T-cell (primary cell): ENCODE measurements at regions not wholly inside any gene's neighbourhood (a gene's known extent, or its start where the extent isn't known, plus 50 kb on each side); places are given as distances from the start of the nearest gene placed in this dataset.

Experiments
- ATAC-seq, 4 experiments: fragments of 200-7000 bp in 3 of 4; fragments of 150-1000 bp in 1 of 4; cut with Tn5 transposase; replicated peaks in 1 of 4; 1 replicate in 3 of 4; 2 replicates in 1 of 4; pipeline ENCODE4 v1.10.0; 2021; ENCODE audit warnings: moderate library complexity in 3 of 4, mild to moderate bottlenecking in 2 of 4, moderate number of reproducible peaks in 1 of 4
- CTCF ChIA-PET, 2 donors: fragments of 300-600 bp; sonication (Branson Sonifier 250); formaldehyde crosslinking; loops; one replicate each; lab custom pipeline; 2022; ENCODE audit warnings: antibody characterized with exemption in 2 of 2; lab: Charles Lee
- POLR2A ChIA-PET, 2 donors: fragments of 300-600 bp; sonication (Branson Sonifier 250); formaldehyde crosslinking; loops; one replicate each; lab custom pipeline; 2022; ENCODE audit warnings: antibody characterized with exemption in 2 of 2; lab: Charles Lee
- DNase-seq, 35 experiments: peaks; one replicate each; pipeline versions ENCODE4 v3.0.0 to v3.0.0-alpha.2; 2013 to 2023
- H3K27ac ChIP-seq: one replicate; pipeline ENCODE4 v1.5.1; 2013; ENCODE audit warnings: low read length
- H3K27me3 ChIP-seq, 2 experiments: replicated peaks in 1 of 2; 1 replicate in 1 of 2; 2 replicates in 1 of 2; pipeline versions ENCODE4 v1.6.1 to v1.7.0; 2013; ENCODE audit warnings: low read length in 1 of 2, mixed read lengths in 1 of 2; ENCODE audit not compliant: control insufficient read depth in 2 of 2, insufficient read depth in 2 of 2; ENCODE audit errors: extremely low read depth in 1 of 2
- H3K36me3 ChIP-seq, 2 donors: 1 replicate in 1 of 2; 2 replicates in 1 of 2; pipeline versions ENCODE4 v1.6.1 to v1.7.0; 2013; ENCODE audit warnings: low read length in 1 of 2; ENCODE audit not compliant: control insufficient read depth in 2 of 2, insufficient read depth in 1 of 2; ENCODE audit errors: extremely low read depth in 1 of 2
- H3K4me1 ChIP-seq, 2 experiments: 1 replicate in 1 of 2; 2 replicates in 1 of 2; pipeline versions ENCODE4 v1.6.1 to v1.7.0; 2013; ENCODE audit warnings: low read length in 2 of 2, mixed read lengths in 1 of 2; ENCODE audit not compliant: insufficient read depth in 2 of 2, control insufficient read depth in 1 of 2; ENCODE audit errors: extremely low read depth in 1 of 2
- H3K4me3 ChIP-seq, 2 donors: 1 replicate in 1 of 2; 2 replicates in 1 of 2; pipeline versions ENCODE4 v1.5.1 to v1.7.0; 2013; ENCODE audit warnings: mild to moderate bottlenecking in 2 of 2, low read length in 1 of 2, moderate library complexity in 1 of 2; ENCODE audit not compliant: control insufficient read depth in 1 of 2; ENCODE audit errors: extremely low read depth in 1 of 2
- H3K9me3 ChIP-seq: 2 replicates; pipeline ENCODE4 v1.7.0; 2013
- H3K27ac Mint-ChIP-seq, 2 donors: one replicate each; pipeline ENCODE4 v1.8.0; 2020 to 2021; ENCODE audit warnings: mild to moderate bottlenecking in 2 of 2, mixed read lengths in 2 of 2
- H3K27me3 Mint-ChIP-seq, 2 donors: one replicate each; pipeline ENCODE4 v1.8.0; 2021 to 2022; ENCODE audit warnings: mixed read lengths in 2 of 2
- H3K36me3 Mint-ChIP-seq: one replicate; pipeline ENCODE4 v1.8.0; 2021; ENCODE audit warnings: mixed read lengths
- H3K4me1 Mint-ChIP-seq, 3 donors: one replicate each; pipeline ENCODE4 v1.8.0; 2020 to 2022; ENCODE audit warnings: mixed read lengths in 3 of 3, mild to moderate bottlenecking in 1 of 3
- H3K4me3 Mint-ChIP-seq, 3 donors: one replicate each; pipeline ENCODE4 v1.8.0; 2020 to 2022; ENCODE audit warnings: mild to moderate bottlenecking in 3 of 3, mixed read lengths in 3 of 3, moderate library complexity in 3 of 3
- H3K9me3 Mint-ChIP-seq, 3 donors: one replicate each; pipeline ENCODE4 v1.8.0; 2020 to 2022; ENCODE audit warnings: mixed read lengths in 3 of 3
- WGBS: methylation state at CpG from one replicate; pipeline ENCODE4 v1.1.5; 2013; ENCODE audit warnings: missing lambda C conversion rate; ENCODE audit not compliant: insufficient coverage; 5-methylcytosine and 5-hydroxymethylcytosine counted together

- 89% methylated on average over 3 of the region's 3 CpGs for WGBS
- Mint-ChIP-seq H3K27ac (no peak overlapping the region), H3K36me3 (peaks cover 18% of the 10 kb centered on the region), H3K9me3 (peaks cover 0 to 3% (median 0%) of the 10 kb centered on the region in 3 donors), H3K27me3 (no peaks in the 10 kb centered on the region), H3K4me3 (no peak overlapping the region), H3K4me1 (no peaks in the 10 kb centered on the region)
- Histone ChIP-seq H3K4me1 (no peaks in the 10 kb centered on the region), H3K27me3 (no peaks in the 10 kb centered on the region), H3K27ac (no peak overlapping the region), H3K9me3 (no peaks in the 10 kb centered on the region), H3K4me3 (no peak overlapping the region), H3K36me3 (peaks cover 0 to 2% of the 10 kb centered on the region in 2 donors)
- ChIA-PET CTCF (interaction anchor here (0.6 to 2.2 kb wide), 3 partner anchors 9 to 11 kb away, joined by 3 to 13 read pairs (median 12); no protein-coding TSS in a partner anchor), POLR2A (no interaction called here)
- DNase-seq, result no peak
- ATAC-seq, result no peak
Observed at GRCh38 chr21:28754862-28755261, 237.8 kb downstream of the LTN1 start.

GRCh38 chr21:28754127-28754611, 238.5 kb downstream of the LTN1 start:
- peaks cover 0 to 2% of the 10 kb centered on the region in 2 donors for H3K36me3 ChIP-seq
- Mint-ChIP-seq H3K36me3 (peaks cover 17% of the 10 kb centered on the region), H3K9me3 (no peaks in the 10 kb centered on the region), H3K27ac (no peak overlapping the region), H3K4me1 (no peaks in the 10 kb centered on the region), H3K27me3 (no peaks in the 10 kb centered on the region), H3K4me3 (no peak overlapping the region)
- no peaks in the 10 kb centered on the region for H3K27me3 ChIP-seq
- ATAC-seq (no peak), DNase-seq (no peak)
- H3K27ac ChIP-seq, result no peak overlapping the region
- no peak overlapping the region for H3K4me3 ChIP-seq
- WGBS, result no CpG with 5 or more reads among the region's 9 CpGs
- ChIA-PET POLR2A (no interaction called here), CTCF (interaction anchor here in 1 of 2 donors (0.6 kb wide), 1 partner anchor 10 kb away, joined by 4 read pairs; no protein-coding TSS in a partner anchor)
- H3K4me1 ChIP-seq, result no peaks in the 10 kb centered on the region
- no peaks in the 10 kb centered on the region for H3K9me3 ChIP-seq

GRCh38 chr21:28752131-28752530, 240.5 kb downstream of the LTN1 start:
- DNase-seq (no peak), ATAC-seq (no peak)
- ChIA-PET POLR2A (no interaction called here), CTCF (interaction anchor here in 1 of 2 donors (0.8 to 1.2 kb wide), 2 partner anchors 13 to 235 kb away, joined by 3 read pairs; no protein-coding TSS in a partner anchor)
- Histone ChIP-seq H3K9me3 (no peaks in the 10 kb centered on the region), H3K27me3 (no peaks in the 10 kb centered on the region), H3K4me1 (no peaks in the 10 kb centered on the region), H3K36me3 (peaks cover 0 to 2% of the 10 kb centered on the region in 2 donors), H3K27ac (no peak overlapping the region), H3K4me3 (no peak overlapping the region)
- H3K27ac Mint-ChIP-seq, result no peak overlapping the region
- H3K4me3 Mint-ChIP-seq, result no peak overlapping the region
- WGBS, result no CpG with 5 or more reads among the region's 2 CpGs
- H3K4me1 Mint-ChIP-seq, result no peaks in the 10 kb centered on the region
- peaks cover 12% of the 10 kb centered on the region for H3K36me3 Mint-ChIP-seq
- no peaks in the 10 kb centered on the region for H3K27me3 Mint-ChIP-seq
- H3K9me3 Mint-ChIP-seq, result no peaks in the 10 kb centered on the region

DNA sequence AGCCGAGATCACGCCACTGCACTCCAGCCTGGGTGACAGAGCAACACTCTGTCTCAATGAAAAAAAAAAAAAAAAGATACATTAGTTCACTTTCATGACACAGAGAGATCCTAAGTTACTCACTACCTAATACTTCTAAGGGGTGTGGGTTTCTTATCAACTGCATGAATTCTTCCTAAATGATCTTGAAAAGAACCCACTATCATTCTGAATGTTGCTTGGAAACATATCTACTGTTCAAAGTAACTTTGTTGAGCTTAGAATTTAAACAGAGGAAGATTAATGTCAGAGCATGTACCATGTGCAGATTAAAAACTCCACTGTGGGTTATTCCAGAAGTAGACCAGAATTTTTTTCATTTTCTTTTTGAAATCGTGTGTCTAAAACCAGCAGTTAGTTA, 241.5 kb downstream of the LTN1 start:
- Histone ChIP-seq H3K27me3 (no peaks in the 10 kb centered on the region), H3K4me1 (no peaks in the 10 kb centered on the region), H3K27ac (no peak overlapping the region), H3K4me3 (no peak overlapping the region), H3K36me3 (peaks cover 0 to 2% of the 10 kb centered on the region in 2 donors), H3K9me3 (no peaks in the 10 kb centered on the region)
- POLR2A ChIA-PET, result interaction anchor here in 1 of 2 donors (0.7 kb wide), 1 partner anchor 32 kb away, joined by 4 read pairs; no protein-coding TSS in a partner anchor
- Mint-ChIP-seq H3K36me3 (peaks cover 12% of the 10 kb centered on the region), H3K9me3 (no peaks in the 10 kb centered on the region), H3K27me3 (no peaks in the 10 kb centered on the region), H3K27ac (no peak overlapping the region), H3K4me3 (no peak overlapping the region), H3K4me1 (no peaks in the 10 kb centered on the region)
- no peak for ATAC-seq
- DNase-seq, result no peak
- CTCF ChIA-PET, result interaction anchor here (0.6 to 1.2 kb wide), 2 partner anchors 234 to 1904 kb away, joined by 3 read pairs; no protein-coding TSS in a partner anchor
- WGBS, result no CpG with 5 or more reads among the region's 3 CpGs

DNA sequence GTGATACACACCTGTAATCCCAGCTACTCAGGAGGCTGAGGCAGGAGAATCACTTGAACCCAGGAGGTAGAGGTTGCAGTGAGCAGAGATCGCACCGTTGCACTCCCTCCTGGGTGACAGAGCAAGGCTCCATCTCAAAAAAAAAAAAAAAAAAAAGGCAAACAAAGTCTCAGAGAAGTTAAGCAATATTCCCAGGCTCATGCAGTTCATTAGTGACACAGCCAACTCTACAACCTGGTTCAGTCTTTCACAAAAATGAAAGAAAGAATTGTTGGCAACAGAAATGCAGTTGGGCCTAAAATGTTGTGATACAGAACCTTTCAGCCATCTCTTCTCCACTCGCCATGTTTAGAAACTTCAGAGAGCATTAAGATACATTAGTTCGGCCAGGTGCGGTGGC, 242.1 kb downstream of the LTN1 start:
- CTCF ChIA-PET, result interaction anchor here (0.6 to 0.7 kb wide), 2 partner anchors 1903 to 1932 kb away, joined by 3 to 4 read pairs; no protein-coding TSS in a partner anchor

DNA sequence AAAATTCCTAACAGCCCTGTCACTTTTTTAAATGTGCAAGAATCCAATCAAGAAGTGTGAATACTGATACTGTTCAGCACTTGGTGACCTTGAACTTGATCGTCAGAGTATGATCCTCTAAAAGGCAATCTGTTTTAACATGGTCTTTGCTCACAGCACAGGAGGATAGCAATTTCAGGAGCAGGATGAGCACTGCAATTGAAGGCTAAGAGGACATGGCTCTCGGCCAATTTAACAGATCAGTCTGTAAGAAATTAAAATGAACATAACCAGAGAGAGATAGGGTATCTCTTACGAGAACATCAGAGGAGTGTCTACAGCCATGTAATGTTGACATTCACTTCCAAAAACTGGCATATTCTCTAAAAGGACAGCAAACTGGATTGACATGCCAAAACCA, 243.1 kb downstream of the LTN1 start:
- H3K4me1 Mint-ChIP-seq, result no peaks in the 10 kb centered on the region
- peaks cover 5% of the 10 kb centered on the region in 2 experiments for H3K4me1 ChIP-seq
- H3K36me3 ChIP-seq, result peaks cover 0 to 2% of the 10 kb centered on the region in 2 donors
- 78% methylated on average over 1 of the region's 3 CpGs for WGBS
- H3K27me3 Mint-ChIP-seq, result no peaks in the 10 kb centered on the region
- H3K4me3 Mint-ChIP-seq, result no peak overlapping the region
- no peaks in the 10 kb centered on the region for H3K9me3 ChIP-seq
- no peak overlapping the region for H3K27ac ChIP-seq
- ATAC-seq, result no peak
- peaks cover 12% of the 10 kb centered on the region for H3K36me3 Mint-ChIP-seq
- DNase-seq, result no peak
- ChIA-PET CTCF (no interaction called here), POLR2A (no interaction called here)
- H3K4me3 ChIP-seq, result no peak overlapping the region
- no peak overlapping the region for H3K27ac Mint-ChIP-seq
- H3K9me3 Mint-ChIP-seq, result no peaks in the 10 kb centered on the region
- H3K27me3 ChIP-seq, result no peaks in the 10 kb centered on the region

More for the DNA sequence above, 242.1 kb downstream of the LTN1 start:
- Histone ChIP-seq H3K9me3 (no peaks in the 10 kb centered on the region), H3K4me1 (peaks cover under 1% of the 10 kb centered on the region in 2 experiments), H3K36me3 (peaks cover 0 to 2% of the 10 kb centered on the region in 2 donors), H3K27ac (no peak overlapping the region), H3K4me3 (no peak overlapping the region), H3K27me3 (no peaks in the 10 kb centered on the region)
- no peak for ATAC-seq
- no peak overlapping the region for H3K27ac Mint-ChIP-seq
- H3K36me3 Mint-ChIP-seq, result peaks cover 12% of the 10 kb centered on the region
- no peaks in the 10 kb centered on the region for H3K4me1 Mint-ChIP-seq
- no peak for DNase-seq
- POLR2A ChIA-PET, result interaction anchor here in 1 of 2 donors (0.7 kb wide), 1 partner anchor 32 kb away, joined by 4 read pairs; no protein-coding TSS in a partner anchor
- 90% methylated on average over 3 of the region's 5 CpGs for WGBS
- no peaks in the 10 kb centered on the region for H3K27me3 Mint-ChIP-seq
- no peaks in the 10 kb centered on the region for H3K9me3 Mint-ChIP-seq
- H3K4me3 Mint-ChIP-seq, result no peak overlapping the region
